ENCODE measurements at regions not wholly inside any gene's neighbourhood (a gene's known extent, or its start where the extent isn't known, plus 50 kb on each side); places are given as distances from the start of the nearest gene placed in this dataset.

DNA sequence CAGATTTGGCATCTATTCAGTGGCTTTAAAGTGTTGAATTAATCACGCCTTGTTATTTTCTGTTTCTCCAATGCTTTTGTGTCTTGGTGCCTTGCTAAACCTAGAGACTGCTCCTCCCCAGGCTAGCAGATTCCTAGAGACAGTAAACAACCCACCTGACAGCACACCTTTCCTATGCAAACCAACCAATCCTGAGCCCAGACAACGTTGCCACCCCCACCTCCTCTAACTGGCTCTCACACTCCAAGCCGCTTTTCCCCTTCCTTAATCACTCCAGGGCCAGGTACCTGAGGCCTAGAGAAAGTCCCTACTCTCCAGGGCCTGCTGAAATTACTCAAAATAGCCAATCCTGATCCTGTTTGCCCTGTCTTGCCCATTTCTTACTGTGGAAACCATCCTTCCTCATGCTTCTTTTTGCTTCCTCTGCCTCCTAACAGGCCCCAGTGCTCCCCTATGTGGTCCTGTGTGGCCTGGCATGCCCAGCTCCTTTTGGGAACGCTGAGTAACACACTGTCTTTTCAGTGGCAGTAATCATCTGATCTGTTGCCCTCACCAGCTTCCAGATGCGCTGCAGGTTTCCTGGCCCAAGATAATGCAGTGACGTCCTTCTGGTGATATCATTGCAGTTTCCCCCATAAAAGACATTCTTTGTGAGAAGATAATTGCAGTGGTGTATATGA, 53.4 kb downstream of the GAS1 start:
- TF ChIP-seq, protein P1, sequence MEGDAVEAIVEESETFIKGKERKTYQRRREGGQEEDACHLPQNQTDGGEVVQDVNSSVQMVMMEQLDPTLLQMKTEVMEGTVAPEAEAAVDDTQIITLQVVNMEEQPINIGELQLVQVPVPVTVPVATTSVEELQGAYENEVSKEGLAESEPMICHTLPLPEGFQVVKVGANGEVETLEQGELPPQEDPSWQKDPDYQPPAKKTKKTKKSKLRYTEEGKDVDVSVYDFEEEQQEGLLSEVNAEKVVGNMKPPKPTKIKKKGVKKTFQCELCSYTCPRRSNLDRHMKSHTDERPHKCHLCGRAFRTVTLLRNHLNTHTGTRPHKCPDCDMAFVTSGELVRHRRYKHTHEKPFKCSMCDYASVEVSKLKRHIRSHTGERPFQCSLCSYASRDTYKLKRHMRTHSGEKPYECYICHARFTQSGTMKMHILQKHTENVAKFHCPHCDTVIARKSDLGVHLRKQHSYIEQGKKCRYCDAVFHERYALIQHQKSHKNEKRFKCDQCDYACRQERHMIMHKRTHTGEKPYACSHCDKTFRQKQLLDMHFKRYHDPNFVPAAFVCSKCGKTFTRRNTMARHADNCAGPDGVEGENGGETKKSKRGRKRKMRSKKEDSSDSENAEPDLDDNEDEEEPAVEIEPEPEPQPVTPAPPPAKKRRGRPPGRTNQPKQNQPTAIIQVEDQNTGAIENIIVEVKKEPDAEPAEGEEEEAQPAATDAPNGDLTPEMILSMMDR (IDR thresholded peaks at IDR 0.05) = no peak
- no peak for TF ChIP-seq POLR2A (IDR thresholded peaks at IDR 0.05)
